Epithelial cell of proximal tubule (primary cell): ENCODE measurements at regions not wholly inside any gene's neighbourhood (a gene's known extent, or its start where the extent isn't known, plus 50 kb on each side); places are given as distances from the start of the nearest gene placed in this dataset.

ENCODE experiments used
- DNase-seq: peaks from one replicate; pipeline ENCODE4 v3.0.0-alpha.2; 2011; ENCODE audit warnings: low read depth
- H3K4me3 ChIP-seq: 2 replicates; pipeline ENCODE4 v1.5.1; 2011; ENCODE audit warnings: low read depth, mild to moderate bottlenecking, low read length
- TF ChIP-seq, protein P1 (sequence below): conservative IDR thresholded peaks from 2 replicates; pipeline ENCODE4 v1.5.1; 2012; ENCODE audit warnings: low read depth, mild to moderate bottlenecking, low read length

DNA sequence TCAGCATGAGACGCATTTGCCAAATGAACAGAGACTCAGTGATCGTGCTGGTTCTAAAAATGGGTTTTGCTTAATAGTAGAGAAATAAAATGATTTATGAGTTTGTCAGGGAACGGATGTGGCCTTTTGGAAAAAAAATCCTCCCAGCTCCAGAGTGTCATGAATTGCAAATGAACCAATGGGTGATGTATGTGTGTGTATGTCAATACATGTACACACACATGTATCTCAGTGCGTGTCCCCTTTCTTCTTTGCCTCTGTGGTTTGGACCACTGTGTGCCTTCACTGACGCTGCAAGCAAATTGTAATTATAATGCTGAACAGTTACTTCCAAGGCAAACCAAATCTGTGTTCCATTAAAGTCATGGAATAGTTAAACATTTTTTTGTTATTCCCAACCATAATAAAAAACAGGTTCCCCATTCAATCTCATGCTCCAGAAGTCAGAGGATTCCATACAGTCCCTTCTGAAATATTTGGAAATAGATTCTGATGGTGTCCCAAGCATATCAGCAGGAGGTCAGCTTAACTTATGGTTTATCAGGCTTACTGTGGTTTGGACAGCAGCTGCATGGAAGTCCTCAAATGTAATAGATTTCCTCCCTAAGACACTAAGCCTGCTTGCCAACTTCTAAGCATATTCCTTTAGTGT, 630.5 kb downstream of the ACTL7B start:
- no peak for DNase-seq
- TF ChIP-seq, protein P1, sequence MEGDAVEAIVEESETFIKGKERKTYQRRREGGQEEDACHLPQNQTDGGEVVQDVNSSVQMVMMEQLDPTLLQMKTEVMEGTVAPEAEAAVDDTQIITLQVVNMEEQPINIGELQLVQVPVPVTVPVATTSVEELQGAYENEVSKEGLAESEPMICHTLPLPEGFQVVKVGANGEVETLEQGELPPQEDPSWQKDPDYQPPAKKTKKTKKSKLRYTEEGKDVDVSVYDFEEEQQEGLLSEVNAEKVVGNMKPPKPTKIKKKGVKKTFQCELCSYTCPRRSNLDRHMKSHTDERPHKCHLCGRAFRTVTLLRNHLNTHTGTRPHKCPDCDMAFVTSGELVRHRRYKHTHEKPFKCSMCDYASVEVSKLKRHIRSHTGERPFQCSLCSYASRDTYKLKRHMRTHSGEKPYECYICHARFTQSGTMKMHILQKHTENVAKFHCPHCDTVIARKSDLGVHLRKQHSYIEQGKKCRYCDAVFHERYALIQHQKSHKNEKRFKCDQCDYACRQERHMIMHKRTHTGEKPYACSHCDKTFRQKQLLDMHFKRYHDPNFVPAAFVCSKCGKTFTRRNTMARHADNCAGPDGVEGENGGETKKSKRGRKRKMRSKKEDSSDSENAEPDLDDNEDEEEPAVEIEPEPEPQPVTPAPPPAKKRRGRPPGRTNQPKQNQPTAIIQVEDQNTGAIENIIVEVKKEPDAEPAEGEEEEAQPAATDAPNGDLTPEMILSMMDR, result no peak
- H3K4me3 ChIP-seq, result no peak overlapping the region

GRCh38 chr9:108224716-108225115, 631.1 kb downstream of the ACTL7B start:
- TF ChIP-seq, protein P1, result no peak
- DNase-seq, result no peak
- no peak overlapping the region for H3K4me3 ChIP-seq

- H3K4me3 ChIP-seq, result no peak overlapping the region
- TF ChIP-seq, protein P1, result no peak
- no peak for DNase-seq
Measured at GRCh38 chr9:108219664-108220063, 636.1 kb downstream of the ACTL7B start.

DNA sequence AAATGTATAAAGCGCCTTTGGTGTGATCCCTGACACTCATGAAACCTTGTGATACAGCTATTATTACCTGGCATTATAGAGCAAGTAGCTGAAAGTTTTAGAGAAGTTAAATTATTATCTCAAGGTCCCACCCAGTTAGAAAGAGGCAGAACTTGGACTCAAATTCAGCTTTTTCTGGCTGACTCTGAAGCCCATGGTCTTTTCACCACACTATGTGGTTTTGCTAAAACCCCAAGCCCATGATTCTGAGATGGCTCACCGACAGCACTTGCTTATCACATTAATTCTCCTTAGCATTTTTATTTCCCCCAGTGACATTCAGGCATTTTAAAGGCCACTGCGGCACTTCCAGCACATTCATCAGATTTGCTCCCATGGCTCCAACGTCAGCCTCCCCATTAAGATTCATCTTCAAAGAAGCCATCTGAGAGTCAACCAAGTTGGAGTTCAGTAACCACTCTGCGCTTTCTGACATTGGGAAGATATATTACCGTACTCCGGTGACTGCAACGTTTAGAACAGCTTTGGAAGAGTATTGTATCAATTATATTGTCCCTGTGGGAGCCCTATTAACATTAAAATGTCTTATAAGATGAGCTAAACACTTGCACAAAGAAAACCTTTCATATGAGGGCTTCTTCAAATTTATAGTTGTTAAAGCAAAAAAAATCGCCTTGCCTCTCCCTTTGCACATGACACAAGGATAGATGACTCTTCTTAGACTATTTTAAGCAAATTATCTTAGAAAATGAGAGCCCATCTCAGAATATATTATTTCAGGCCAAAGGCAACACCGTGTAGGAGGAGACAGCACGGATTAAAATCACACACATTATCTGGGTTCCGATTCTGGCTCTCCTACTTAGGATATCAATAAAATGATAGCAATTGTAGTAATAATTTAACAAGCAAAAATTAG, 638.1 kb downstream of the ACTL7B start:
- DNase-seq, result no peak
- TF ChIP-seq, protein P1, result no peak

DNA sequence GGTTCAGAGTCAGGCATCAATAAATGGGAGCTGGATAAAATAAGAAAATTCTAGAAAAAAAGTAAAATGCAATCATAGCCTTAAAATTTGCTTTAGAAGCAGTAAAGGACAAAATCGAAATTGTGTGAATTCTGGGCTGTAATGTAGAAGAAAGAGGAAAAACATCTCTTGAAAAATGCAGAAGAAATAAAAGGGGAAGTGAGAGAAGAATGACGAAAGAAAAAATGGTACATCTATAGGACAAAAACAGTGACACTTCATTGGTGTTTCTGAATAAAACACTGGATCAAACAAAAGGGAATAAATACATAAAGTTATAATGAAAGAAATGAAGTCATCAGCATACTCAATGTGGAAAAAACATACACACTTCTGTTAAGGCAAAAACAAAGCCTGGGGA, 642.3 kb downstream of the ACTL7B start:
- no peak for DNase-seq
- TF ChIP-seq, protein P1, result no peak
- no peak overlapping the region for H3K4me3 ChIP-seq

More for the DNA sequence above, 638.1 kb downstream of the ACTL7B start:
- no peak overlapping the region for H3K4me3 ChIP-seq

- TF ChIP-seq, protein P1, result no peak
- no peak for DNase-seq
Measured at GRCh38 chr9:108212184-108212583, 643.6 kb downstream of the ACTL7B start.

More at GRCh38 chr9:108212184-108212583, 643.6 kb downstream of the ACTL7B start:
- H3K4me3 ChIP-seq, result no peak overlapping the region
